ENCODE measurements at regions not wholly inside any gene's neighbourhood (a gene's known extent, or its start where the extent isn't known, plus 50 kb on each side); places are given as distances from the start of the nearest gene placed in this dataset.

- no peak for DNase-seq (ENCODE audit: low read depth, low spot score)
Measured at GRCh38 chr5:86806206-86806605, 188.5 kb downstream of the COX7C start.

GRCh38 chr5:86807046-86808031 is 189.6 kb downstream of the COX7C start:
- intact Hi-C loops (cut with micrococcal nuclease; ENCODE audit: unreplicated experiment): no loop called here
- ATAC-seq (no peak), DNase-seq (ENCODE audit: low read depth, low spot score) (no peak)
- no TSS peak for BruUV-seq (replicated peaks)
- Histone ChIP-seq H3K9me3 (ENCODE audit: control insufficient read depth, insufficient read depth, low read depth, low read length) (no peaks in the 10 kb centered on the region), H3K36me3 (ENCODE audit: control insufficient read depth, insufficient read depth, low read length) (no peaks in the 10 kb centered on the region), H3K27me3 (ENCODE audit: control insufficient read depth, insufficient read depth, low read length) (no peaks in the 10 kb centered on the region), H3K4me3 (ENCODE audit: low read depth in 2 of 2, low read length in 2 of 2) (no peak overlapping the region), H3K27ac (ENCODE audit: low read length) (no peak overlapping the region), H3K4me1 (ENCODE audit: control insufficient read depth, insufficient read depth, low read length) (no peaks in the 10 kb centered on the region)
- in situ Hi-C loops (cut with HindIII; ENCODE audit: low pct_unique_long_range_greater_than_20kb, low sequenced_read_pairs): no loop called here
- ChIA-PET POLR2A (no interaction called here), CTCF (no interaction called here)
- no peak for TF ChIP-seq POLR2AphosphoS5 (IDR thresholded peaks at IDR 0.05; ENCODE audit: low read depth, low read length)
- no peak for TF ChIP-seq TCF7L2 (IDR thresholded peaks at IDR 0.05; ENCODE audit: low read depth, low read length)
- TF ChIP-seq REST (IDR thresholded peaks at IDR 0.05; ENCODE audit: insufficient read depth in 1 of 2, low read depth in 2 of 2, low read length in 1 of 2): no peak
- no peak; the same call in 1 of the 2 replicates for TF ChIP-seq CTCF (IDR thresholded peaks at IDR 0.05)

More at GRCh38 chr5:86806206-86806605, 188.5 kb downstream of the COX7C start:
- no peak for ATAC-seq
- intact Hi-C loops (cut with micrococcal nuclease; ENCODE audit: unreplicated experiment) (no loop called here), in situ Hi-C loops (cut with HindIII; ENCODE audit: low pct_unique_long_range_greater_than_20kb, low sequenced_read_pairs) (no loop called here)
- no peaks in the 10 kb centered on the region for H3K4me1 ChIP-seq (ENCODE audit: control insufficient read depth, insufficient read depth, low read length)
- POLR2A ChIA-PET: no interaction called here
- CTCF ChIA-PET: interaction anchor here (0.6 kb wide), 1 partner anchor 556 kb away, joined by 3 read pairs; no protein-coding TSS in a partner anchor
- no peaks in the 10 kb centered on the region for H3K9me3 ChIP-seq (ENCODE audit: control insufficient read depth, insufficient read depth, low read depth, low read length)
- H3K4me3 ChIP-seq (ENCODE audit: low read depth in 2 of 2, low read length in 2 of 2): no peak overlapping the region
- H3K27me3 ChIP-seq (ENCODE audit: control insufficient read depth, insufficient read depth, low read length): no peaks in the 10 kb centered on the region
- H3K36me3 ChIP-seq (ENCODE audit: control insufficient read depth, insufficient read depth, low read length): no peaks in the 10 kb centered on the region
- BruUV-seq (replicated peaks): no TSS peak
- TF ChIP-seq CTCF (IDR thresholded peaks at IDR 0.05): no peak
- TF ChIP-seq SIN3A (IDR thresholded peaks at IDR 0.05; ENCODE audit: borderline replicate concordance, insufficient read depth, low read depth, low read length): no peak
- no peak for TF ChIP-seq REST (IDR thresholded peaks at IDR 0.05; ENCODE audit: insufficient read depth in 1 of 2, low read depth in 2 of 2, low read length in 1 of 2)
- no peak for TF ChIP-seq TCF7L2 (IDR thresholded peaks at IDR 0.05; ENCODE audit: low read depth, low read length)
- TF ChIP-seq POLR2AphosphoS5 (IDR thresholded peaks at IDR 0.05; ENCODE audit: low read depth, low read length): no peak
- no peak overlapping the region for H3K27ac ChIP-seq (ENCODE audit: low read length)
